Hepatocyte (in vitro differentiated cells): ENCODE measurements at regions not wholly inside any gene's neighbourhood (a gene's known extent, or its start where the extent isn't known, plus 50 kb on each side); places are given as distances from the start of the nearest gene placed in this dataset.

Experiments used
- EZH2 ChIP-seq: fragments of 200-600 bp; sonication (generic); IDR thresholded peaks from 2 replicates; pipeline ENCODE4 v1.6.1; 2016; ENCODE audit warnings: antibody characterized with exemption, mild to moderate bottlenecking, borderline replicate concordance
- TF ChIP-seq, protein P1 (sequence below): fragments of 200-600 bp; sonication (generic); IDR thresholded peaks from 2 replicates; pipeline ENCODE4 v1.5.1; 2016; ENCODE audit warnings: antibody characterized with exemption, mild to moderate bottlenecking; ENCODE audit not compliant: poor library complexity

GRCh38 chr10:130338636-130339024 lies 202.4 kb downstream of the GLRX3 start:
- TF ChIP-seq, protein P1, sequence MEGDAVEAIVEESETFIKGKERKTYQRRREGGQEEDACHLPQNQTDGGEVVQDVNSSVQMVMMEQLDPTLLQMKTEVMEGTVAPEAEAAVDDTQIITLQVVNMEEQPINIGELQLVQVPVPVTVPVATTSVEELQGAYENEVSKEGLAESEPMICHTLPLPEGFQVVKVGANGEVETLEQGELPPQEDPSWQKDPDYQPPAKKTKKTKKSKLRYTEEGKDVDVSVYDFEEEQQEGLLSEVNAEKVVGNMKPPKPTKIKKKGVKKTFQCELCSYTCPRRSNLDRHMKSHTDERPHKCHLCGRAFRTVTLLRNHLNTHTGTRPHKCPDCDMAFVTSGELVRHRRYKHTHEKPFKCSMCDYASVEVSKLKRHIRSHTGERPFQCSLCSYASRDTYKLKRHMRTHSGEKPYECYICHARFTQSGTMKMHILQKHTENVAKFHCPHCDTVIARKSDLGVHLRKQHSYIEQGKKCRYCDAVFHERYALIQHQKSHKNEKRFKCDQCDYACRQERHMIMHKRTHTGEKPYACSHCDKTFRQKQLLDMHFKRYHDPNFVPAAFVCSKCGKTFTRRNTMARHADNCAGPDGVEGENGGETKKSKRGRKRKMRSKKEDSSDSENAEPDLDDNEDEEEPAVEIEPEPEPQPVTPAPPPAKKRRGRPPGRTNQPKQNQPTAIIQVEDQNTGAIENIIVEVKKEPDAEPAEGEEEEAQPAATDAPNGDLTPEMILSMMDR: no peak
- TF ChIP-seq EZH2: no peak
